GM20000 (cell line): ENCODE measurements at regions not wholly inside any gene's neighbourhood (a gene's known extent, or its start where the extent isn't known, plus 50 kb on each side); places are given as distances from the start of the nearest gene placed in this dataset.

ENCODE experiments used
- DNase-seq: peaks from one replicate; pipeline ENCODE4 v3.0.0; 2012; ENCODE audit warnings: low spot score
- CTCF ChIP-seq: IDR thresholded peaks from 2 replicates; pipeline ENCODE4 v1.5.1; 2012; ENCODE audit warnings: mild to moderate bottlenecking, control low read depth; ENCODE audit errors: extremely low read depth, missing control alignments

DNA sequence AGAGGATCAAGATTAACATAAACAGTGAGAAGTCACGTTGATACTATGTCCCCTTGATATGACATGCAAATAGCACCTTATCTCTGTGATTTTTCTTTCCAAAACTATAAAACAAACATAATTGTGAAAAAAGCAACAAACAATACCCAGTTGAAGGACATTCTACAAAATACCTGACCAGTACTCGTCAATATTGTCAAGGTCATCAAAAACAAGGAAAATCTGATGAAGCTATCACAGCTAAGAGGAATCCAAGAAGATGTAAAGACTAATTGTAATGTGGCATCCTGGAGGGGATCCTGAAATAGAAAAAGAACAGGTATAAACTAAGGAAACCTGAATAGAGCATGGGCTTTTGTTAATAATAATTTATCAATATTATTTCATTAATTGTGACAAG, 321.5 kb upstream of the MAP2 start:
- DNase-seq = no peak
- TF ChIP-seq CTCF = no peak

DNA sequence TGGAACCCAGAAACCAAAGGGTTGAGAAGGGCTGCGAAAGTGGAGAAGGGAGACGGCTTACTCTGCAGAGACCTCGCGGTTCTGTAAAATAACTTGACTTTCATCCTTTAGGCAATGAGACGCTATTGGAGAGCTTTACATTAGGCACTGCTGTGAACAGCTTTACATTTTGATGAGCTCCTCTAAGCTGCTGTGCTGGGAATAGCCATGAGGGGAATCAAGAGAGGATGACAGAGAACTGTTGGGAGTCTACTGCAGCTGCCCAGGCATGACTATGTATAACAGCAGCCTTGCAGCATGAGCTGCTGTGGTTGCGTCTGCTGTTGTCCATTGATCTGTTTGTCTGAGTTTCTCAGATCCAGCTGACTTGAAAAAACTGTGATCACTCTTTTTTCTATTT, 310.8 kb upstream of the MAP2 start:
- TF ChIP-seq CTCF = no peak
- no peak for DNase-seq

GRCh38 chr2:209114588-209115240, 309.1 kb upstream of the MAP2 start:
- no peak for DNase-seq
- no peak for TF ChIP-seq CTCF

DNA sequence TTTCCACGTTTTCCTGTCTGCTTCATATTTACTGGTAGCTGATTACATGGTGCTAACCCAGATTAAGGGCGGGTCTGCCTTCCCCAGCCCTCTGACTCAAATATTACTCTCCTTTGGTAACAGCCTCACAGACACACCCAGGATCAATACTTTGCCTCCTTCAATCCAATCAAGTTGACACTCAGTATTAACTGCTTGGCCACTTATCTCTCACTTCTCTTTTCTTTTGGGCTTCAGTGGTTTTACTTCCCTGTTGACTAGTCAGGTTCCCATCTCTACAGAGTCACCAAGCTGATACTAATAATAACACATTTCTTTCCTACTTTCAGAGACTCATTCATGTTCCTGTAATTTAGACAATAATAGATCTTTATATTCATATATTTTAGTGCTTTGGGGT, 302.2 kb upstream of the MAP2 start:
- DNase-seq = no peak

DNA sequence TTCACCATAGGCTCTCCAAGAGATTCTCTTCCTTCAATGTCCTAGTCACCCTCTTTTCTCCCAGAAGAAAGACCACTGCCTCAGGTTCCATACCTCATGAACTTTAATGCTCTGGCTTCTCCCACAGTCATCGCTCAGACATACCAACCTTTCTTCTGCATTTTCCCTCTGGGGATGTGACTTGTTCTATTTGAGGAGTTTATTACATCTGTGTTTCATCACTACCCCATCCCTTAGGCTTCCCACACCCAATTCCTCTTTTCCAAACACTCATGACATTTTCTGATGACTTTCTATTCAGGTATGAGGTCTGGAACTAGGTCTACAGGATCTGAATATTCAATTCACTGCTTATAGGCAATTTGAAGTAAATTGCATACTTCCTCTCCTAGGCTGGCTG, 298.6 kb upstream of the MAP2 start:
- no peak for TF ChIP-seq CTCF
- no peak for DNase-seq

More for the DNA sequence above, 302.2 kb upstream of the MAP2 start:
- no peak for TF ChIP-seq CTCF

GRCh38 chr2:209138079-209138478, 285.8 kb upstream of the MAP2 start:
- TF ChIP-seq CTCF = no peak
- no peak for DNase-seq

- DNase-seq = no peak
- no peak for TF ChIP-seq CTCF
These were observed 282.7 kb upstream of the MAP2 start for GRCh38 chr2:209141142-209141541.
